PC-9 (cell line): ENCODE measurements at regions not wholly inside any gene's neighbourhood (a gene's known extent, or its start where the extent isn't known, plus 50 kb on each side); places are given as distances from the start of the nearest gene placed in this dataset.

Experiments
- BruUV-seq: library from RNA; stranded (reverse); fragments of 400-500 nt; replicated peaks from 2 replicates; lab custom pipeline; 2021; lab: Mats Ljungman, UMichigan
- CTCF ChIA-PET: fragments of 300-600 bp; sonication (Branson Sonifier 250); formaldehyde crosslinking; loops from one replicate; lab custom pipeline; 2022; ENCODE audit warnings: antibody characterized with exemption; lab: Charles Lee
- POLR2A ChIA-PET: fragments of 300-600 bp; sonication (Branson Sonifier 250); formaldehyde crosslinking; loops from one replicate; lab custom pipeline; 2022; ENCODE audit warnings: antibody characterized with exemption; ENCODE audit not compliant: unreplicated experiment; lab: Charles Lee
- DNase-seq, 2 experiments: peaks; one replicate each; pipeline versions ENCODE4 v3.0.0 to v3.0.0-alpha.2; 2015 to 2022; ENCODE audit warnings: mixed read lengths in 1 of 2
- H2AFZ ChIP-seq: fragments of 200-600 bp; sonication (generic); 2 replicates; pipeline ENCODE4 v1.8.1; 2017; ENCODE audit warnings: antibody characterized with exemption
- H3F3A ChIP-seq: fragments of 200-600 bp; sonication (generic); 2 replicates; pipeline ENCODE4 v1.8.1; 2017; ENCODE audit warnings: antibody characterized with exemption, mild to moderate bottlenecking, low read depth; ENCODE audit not compliant: insufficient read depth
- H3K27ac ChIP-seq: fragments of 200-600 bp; sonication (generic); 2 replicates; pipeline ENCODE4 v1.6.1; 2016; ENCODE audit warnings: mixed run types
- H3K27me3 ChIP-seq: fragments of 200-600 bp; sonication (generic); 2 replicates; pipeline ENCODE4 v1.6.1; 2016; ENCODE audit warnings: low read depth, mixed run types; ENCODE audit not compliant: insufficient read depth
- H3K36me3 ChIP-seq: fragments of 200-600 bp; sonication (generic); 2 replicates; pipeline ENCODE4 v1.6.1; 2016; ENCODE audit warnings: low read depth, mixed run types
- H3K4me1 ChIP-seq: fragments of 200-600 bp; sonication (generic); replicated peaks from 2 replicates; pipeline ENCODE4 v1.6.1; 2016; ENCODE audit warnings: mixed run types; ENCODE audit not compliant: insufficient read depth
- H3K4me2 ChIP-seq: fragments of 200-600 bp; sonication (generic); 2 replicates; pipeline ENCODE4 v1.6.1; 2017; ENCODE audit warnings: mixed run types
- H3K4me3 ChIP-seq: fragments of 200-600 bp; sonication (generic); 2 replicates; pipeline ENCODE4 v1.6.1; 2016; ENCODE audit warnings: mixed run types
- H3K79me2 ChIP-seq: fragments of 200-600 bp; sonication (generic); 2 replicates; pipeline ENCODE4 v1.6.1; 2017; ENCODE audit warnings: low read depth, mixed run types
- H3K9me2 ChIP-seq: fragments of 200-600 bp; sonication (generic); 2 replicates; pipeline ENCODE4 v1.8.1; 2017; ENCODE audit warnings: mild to moderate bottlenecking; ENCODE audit not compliant: insufficient read depth
- H3K9me3 ChIP-seq: fragments of 200-600 bp; sonication (generic); 2 replicates; pipeline ENCODE4 v1.8.1; 2016; ENCODE audit warnings: low read depth; ENCODE audit not compliant: insufficient read depth
- H4K20me1 ChIP-seq: fragments of 200-600 bp; sonication (generic); 2 replicates; pipeline ENCODE4 v1.8.1; 2017; ENCODE audit not compliant: insufficient read depth
- CTCF ChIP-seq: fragments of 200-600 bp; sonication (generic); conservative IDR thresholded peaks from 2 replicates; pipeline ENCODE4 v1.6.1; 2017; ENCODE audit warnings: mixed run types, antibody characterized with exemption, mild to moderate bottlenecking, moderate library complexity
- EZH2 ChIP-seq: fragments of 200-600 bp; sonication (generic); IDR thresholded peaks from 2 replicates; pipeline ENCODE4 v1.8.0; 2017; ENCODE audit warnings: antibody characterized with exemption, low read depth
- intact Hi-C: fragments of 100-400 bp; cut with micrococcal nuclease; formaldehyde crosslinking; loops from one replicate; pipeline ENCODE4 v1.10.0; 2022; ENCODE audit not compliant: unreplicated experiment

- Histone ChIP-seq H3K36me3 (no peaks in the 10 kb centered on the region), H3K27me3 (peaks cover 9% of the 10 kb centered on the region; the same call in 1 of the 2 replicates), H3K9me3 (no peaks in the 10 kb centered on the region), H4K20me1 (no peaks in the 10 kb centered on the region), H3F3A (no peaks in the 10 kb centered on the region), H3K4me3 (no peak overlapping the region), H3K4me1 (no peaks in the 10 kb centered on the region), H3K79me2 (no peaks in the 10 kb centered on the region), H3K27ac (no peak overlapping the region), H3K9me2 (no peaks in the 10 kb centered on the region), H2AFZ (no peak overlapping the region), H3K4me2 (no peak overlapping the region)
- CTCF ChIA-PET: no interaction called here
- TF ChIP-seq EZH2 (no peak), CTCF (no peak)
- POLR2A ChIA-PET: no interaction called here
- intact Hi-C loops: no loop called here
- no TSS peak for BruUV-seq
- DNase-seq: no peak
Measured at GRCh38 chr16:6091021-6091420, 993.4 kb upstream of the EEF2KMT start.

- no peaks in the 10 kb centered on the region for H3K4me1 ChIP-seq
- intact Hi-C loops: loop anchor here (10.0 kb wide), 1 partner anchor 167 kb away; no protein-coding TSS in a partner anchor
- H3K9me3 ChIP-seq: no peaks in the 10 kb centered on the region
- no peaks in the 10 kb centered on the region for H3K9me2 ChIP-seq
- no TSS peak for BruUV-seq
- H4K20me1 ChIP-seq: no peaks in the 10 kb centered on the region
- no peak overlapping the region for H3K4me2 ChIP-seq
- ChIA-PET POLR2A (interaction anchor here (0.6 kb wide), 1 partner anchor 561 kb away, joined by 3 read pairs; no protein-coding TSS in a partner anchor), CTCF (no interaction called here)
- no peaks in the 10 kb centered on the region for H3F3A ChIP-seq
- H3K36me3 ChIP-seq: no peaks in the 10 kb centered on the region
- H2AFZ ChIP-seq: no peak overlapping the region
- peaks cover 16% of the 10 kb centered on the region; the same call in 1 of the 2 replicates for H3K27me3 ChIP-seq
- no peak overlapping the region for H3K27ac ChIP-seq
- DNase-seq: peak in 1 of 2 experiments; percentile 27
- no peak overlapping the region for H3K4me3 ChIP-seq
- no peaks in the 10 kb centered on the region for H3K79me2 ChIP-seq
- TF ChIP-seq CTCF (peak; percentile 83), EZH2 (no peak)
Measured at GRCh38 chr16:6081320-6081976, 983.9 kb upstream of the EEF2KMT start.

DNA sequence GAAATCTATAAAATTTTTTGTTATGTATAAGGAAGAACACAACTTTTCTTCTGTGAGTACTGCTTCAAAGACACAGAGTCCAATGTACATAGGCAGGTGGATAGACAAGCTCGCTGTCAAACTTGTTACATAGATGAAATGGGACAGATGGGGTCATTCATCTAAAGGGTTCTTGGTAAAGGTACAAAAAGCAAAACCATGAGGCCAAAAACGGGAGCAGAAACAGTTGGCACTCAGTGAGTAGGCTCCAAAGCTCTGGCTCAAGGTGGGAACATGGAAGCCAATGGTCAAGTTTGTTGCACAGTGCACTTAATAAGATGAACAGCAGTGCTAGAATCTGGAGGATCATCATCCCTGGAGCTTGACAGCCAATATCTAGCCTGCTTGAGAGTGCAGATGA is 979.0 kb upstream of the EEF2KMT start:
- Histone ChIP-seq H2AFZ (no peak overlapping the region), H3K79me2 (no peaks in the 10 kb centered on the region), H3K4me1 (no peaks in the 10 kb centered on the region), H3K9me3 (no peaks in the 10 kb centered on the region), H3K4me2 (no peak overlapping the region), H4K20me1 (no peaks in the 10 kb centered on the region), H3K27ac (no peak overlapping the region), H3K27me3 (peaks cover 4% of the 10 kb centered on the region; the same call in 1 of the 2 replicates), H3K36me3 (no peaks in the 10 kb centered on the region), H3K9me2 (no peaks in the 10 kb centered on the region), H3K4me3 (no peak overlapping the region), H3F3A (no peaks in the 10 kb centered on the region)
- ChIA-PET POLR2A (no interaction called here), CTCF (no interaction called here)
- no TSS peak for BruUV-seq
- TF ChIP-seq CTCF: no peak
- no peak for TF ChIP-seq EZH2
- no peak for DNase-seq
- intact Hi-C loops: no loop called here
